ENCODE measurements at regions not wholly inside any gene's neighbourhood (a gene's known extent, or its start where the extent isn't known, plus 50 kb on each side); places are given as distances from the start of the nearest gene placed in this dataset.
"Not testable (repeated sequence)": the region's sequence is repeated elsewhere in the genome, so short reads cannot be mapped to it uniquely, and the experiment has no call there.

DNA sequence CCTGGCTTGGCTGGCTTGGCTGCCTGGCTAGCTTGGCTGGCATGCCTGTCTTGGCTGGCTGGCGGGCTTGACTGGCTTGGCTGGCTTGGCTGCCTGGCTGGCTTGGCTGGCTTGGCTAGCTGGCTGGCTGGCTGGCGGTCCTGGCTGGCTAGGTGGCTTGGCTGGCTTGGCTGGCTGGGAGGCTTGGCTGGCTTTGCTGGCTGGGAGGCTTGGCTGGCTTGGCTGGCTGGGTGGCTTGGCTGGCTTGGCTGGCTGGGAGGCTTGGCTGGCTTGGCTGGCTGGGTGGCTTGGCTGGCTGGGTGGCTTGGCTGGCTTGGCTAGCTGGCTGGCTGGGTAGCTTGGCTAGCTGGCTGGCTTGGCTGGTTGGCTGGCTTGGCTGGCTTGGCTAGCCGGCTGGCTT lies 2824.5 kb downstream of the RPIA start:
- TF ChIP-seq, protein P1, sequence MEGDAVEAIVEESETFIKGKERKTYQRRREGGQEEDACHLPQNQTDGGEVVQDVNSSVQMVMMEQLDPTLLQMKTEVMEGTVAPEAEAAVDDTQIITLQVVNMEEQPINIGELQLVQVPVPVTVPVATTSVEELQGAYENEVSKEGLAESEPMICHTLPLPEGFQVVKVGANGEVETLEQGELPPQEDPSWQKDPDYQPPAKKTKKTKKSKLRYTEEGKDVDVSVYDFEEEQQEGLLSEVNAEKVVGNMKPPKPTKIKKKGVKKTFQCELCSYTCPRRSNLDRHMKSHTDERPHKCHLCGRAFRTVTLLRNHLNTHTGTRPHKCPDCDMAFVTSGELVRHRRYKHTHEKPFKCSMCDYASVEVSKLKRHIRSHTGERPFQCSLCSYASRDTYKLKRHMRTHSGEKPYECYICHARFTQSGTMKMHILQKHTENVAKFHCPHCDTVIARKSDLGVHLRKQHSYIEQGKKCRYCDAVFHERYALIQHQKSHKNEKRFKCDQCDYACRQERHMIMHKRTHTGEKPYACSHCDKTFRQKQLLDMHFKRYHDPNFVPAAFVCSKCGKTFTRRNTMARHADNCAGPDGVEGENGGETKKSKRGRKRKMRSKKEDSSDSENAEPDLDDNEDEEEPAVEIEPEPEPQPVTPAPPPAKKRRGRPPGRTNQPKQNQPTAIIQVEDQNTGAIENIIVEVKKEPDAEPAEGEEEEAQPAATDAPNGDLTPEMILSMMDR (IDR thresholded peaks at IDR 0.05; ENCODE audit: insufficient read depth, low read depth, low read length) = not testable (repeated sequence)
- not testable (repeated sequence) for TF ChIP-seq EZH2 (IDR thresholded peaks at IDR 0.05; ENCODE audit: insufficient read depth, low read length)
